GM12891 (cell line): ENCODE measurements at regions not wholly inside any gene's neighbourhood (a gene's known extent, or its start where the extent isn't known, plus 50 kb on each side); places are given as distances from the start of the nearest gene placed in this dataset.
"Not testable (repeated sequence)": the region's sequence is repeated elsewhere in the genome, so short reads cannot be mapped to it uniquely, and the experiment has no call there.

Experiments
- DNase-seq: peaks from one replicate; pipeline ENCODE4 v3.0.0; 2011; ENCODE audit warnings: low spot score; ENCODE audit not compliant: insufficient read length
- FAIRE-seq: peaks from 2 replicates; lab custom pipeline; 2011; peaks lifted over from hg19 to GRCh38; lab: Jason Lieb, UNC
- PAX5 ChIP-seq: IDR thresholded peaks from 2 replicates; pipeline ENCODE4 v1.6.1; 2011; ENCODE audit warnings: low read length, moderate library complexity, mild to moderate bottlenecking; ENCODE audit not compliant: insufficient read depth, severe bottlenecking
- POLR2A ChIP-seq: IDR thresholded peaks from 2 replicates; pipeline ENCODE4 v1.6.1; 2011; ENCODE audit warnings: low read depth, low read length, control low read depth
- POLR2AphosphoS5 ChIP-seq: IDR thresholded peaks from 2 replicates; pipeline ENCODE4 v1.6.1; 2011; ENCODE audit warnings: low read depth, low read length, control low read depth
- POU2F2 ChIP-seq: IDR thresholded peaks from 2 replicates; pipeline ENCODE4 v1.6.1; 2011; ENCODE audit warnings: low read depth, mild to moderate bottlenecking, control low read depth, low read length, moderate library complexity
- SPI1 ChIP-seq: IDR thresholded peaks from 2 replicates; pipeline ENCODE4 v1.6.1; 2011; ENCODE audit warnings: low read depth, low read length, control low read depth
- TAF1 ChIP-seq: IDR thresholded peaks from 2 replicates; pipeline ENCODE4 v1.6.1; 2011; ENCODE audit warnings: low read depth, low read length, control low read depth

DNA sequence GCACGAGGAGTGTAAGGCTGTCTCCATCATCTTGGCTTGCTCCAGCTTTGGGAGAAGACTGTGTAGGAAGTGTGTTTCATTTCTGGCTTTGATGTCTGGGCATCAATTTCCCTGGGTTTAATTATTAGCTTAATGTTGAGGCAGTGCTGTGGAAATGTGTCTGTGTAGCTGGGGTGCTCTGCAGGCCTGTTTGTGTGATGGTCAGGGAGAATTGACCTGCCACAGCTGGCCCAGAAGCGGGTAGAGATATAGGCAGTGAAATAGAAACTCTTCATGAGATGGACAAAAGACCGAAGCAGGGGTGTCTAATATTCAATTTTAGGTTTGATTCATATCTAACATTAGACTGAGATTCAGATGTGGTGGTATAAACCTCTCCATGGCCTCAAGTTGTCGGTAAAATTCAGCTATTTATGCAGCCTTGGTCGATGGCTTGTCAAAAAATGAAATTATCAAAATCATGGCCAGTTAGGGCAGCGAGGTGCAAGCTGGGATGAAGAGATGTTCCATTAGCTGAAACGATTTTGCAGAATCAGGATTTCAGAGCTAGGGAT is 95.3 kb upstream of the SNX9 start:
- DNase-seq (no peak), FAIRE-seq (no peak)
- no peak for TF ChIP-seq TAF1
- TF ChIP-seq POLR2A: no peak
- TF ChIP-seq SPI1: no peak
- TF ChIP-seq PAX5: no peak
- no peak for TF ChIP-seq POLR2AphosphoS5
- no peak for TF ChIP-seq POU2F2

DNA sequence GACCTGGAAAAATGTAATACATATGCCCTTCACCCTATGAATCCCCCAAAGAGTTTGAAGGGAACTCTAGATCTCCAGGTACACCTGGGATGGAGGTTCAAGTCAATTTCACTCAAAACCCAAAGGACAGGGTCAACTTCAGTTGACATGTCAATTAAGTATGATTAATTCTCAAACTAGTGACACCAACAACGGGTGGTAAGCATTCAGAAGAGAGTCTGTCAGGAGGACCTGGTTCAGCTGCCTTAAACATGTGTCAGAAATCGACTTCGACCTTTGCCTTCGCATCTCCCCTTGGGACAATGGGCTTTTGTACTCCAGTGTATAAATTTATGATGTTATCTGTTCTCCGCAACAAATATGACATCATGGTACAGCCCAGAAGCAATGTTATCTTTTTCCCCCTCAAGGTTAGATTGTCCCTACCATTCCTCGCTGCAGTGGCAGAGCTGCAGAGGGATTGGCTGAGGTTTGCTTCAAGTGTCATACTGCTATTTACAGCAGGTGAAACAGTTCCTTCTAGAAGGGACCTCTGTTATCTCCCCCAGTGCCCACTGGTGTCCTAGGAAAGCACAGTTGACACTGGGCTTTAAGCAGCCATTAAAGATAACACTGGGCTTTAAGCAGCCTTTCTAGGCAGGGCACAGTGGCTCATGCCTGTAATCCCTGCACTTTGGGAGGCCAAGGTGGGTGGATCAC is 94.7 kb upstream of the SNX9 start:
- DNase-seq (no peak), FAIRE-seq (no peak)
- TF ChIP-seq POLR2A (no peak), PAX5 (no peak), SPI1 (no peak), POU2F2 (no peak), POLR2AphosphoS5 (no peak), TAF1 (no peak)

DNA sequence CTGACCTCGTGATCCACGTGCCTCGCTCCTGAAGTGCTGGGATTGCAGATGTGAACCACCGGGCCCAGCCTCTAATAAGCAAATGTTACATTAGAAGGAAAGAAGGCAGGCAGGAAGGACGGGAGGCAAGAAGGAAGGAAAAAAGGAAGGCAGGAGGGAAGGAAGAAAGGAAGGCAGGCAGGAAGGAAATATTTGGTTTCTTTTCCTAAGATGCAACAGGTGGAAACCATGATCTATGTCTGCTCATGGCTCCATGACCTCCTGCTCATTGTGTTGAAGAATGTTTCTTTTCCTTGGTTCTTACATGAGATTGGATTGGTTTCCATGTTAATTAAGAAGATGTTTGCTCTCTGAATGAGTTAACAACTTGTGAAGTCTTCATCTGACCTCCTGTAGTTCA is 91.8 kb upstream of the SNX9 start:
- FAIRE-seq (no peak), DNase-seq (no peak)
- TF ChIP-seq TAF1 (no peak), POLR2AphosphoS5 (no peak), SPI1 (no peak), POLR2A (no peak), PAX5 (no peak), POU2F2 (no peak)

DNA sequence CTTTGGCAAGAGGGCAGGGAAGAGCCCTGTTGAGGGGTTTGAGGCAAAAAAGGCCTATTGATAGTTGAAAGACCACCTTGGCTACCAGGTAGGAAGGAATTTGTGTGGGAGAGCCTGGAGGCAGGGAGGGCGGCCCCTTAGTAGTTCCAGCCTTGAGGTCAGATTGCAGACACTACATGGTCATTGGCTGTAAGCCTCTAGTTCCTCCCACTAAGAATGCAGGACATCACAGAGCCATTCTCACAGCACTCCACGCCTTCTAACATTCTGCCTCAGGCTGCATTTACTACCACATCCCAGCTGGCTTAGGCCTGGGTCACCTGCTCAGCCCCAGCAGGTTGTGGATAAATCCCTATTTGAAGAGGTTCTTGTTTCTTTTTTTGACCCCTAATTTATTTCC is 91.0 kb upstream of the SNX9 start:
- FAIRE-seq: no peak
- no peak for TF ChIP-seq TAF1
- no peak for TF ChIP-seq SPI1
- DNase-seq: no peak

DNA sequence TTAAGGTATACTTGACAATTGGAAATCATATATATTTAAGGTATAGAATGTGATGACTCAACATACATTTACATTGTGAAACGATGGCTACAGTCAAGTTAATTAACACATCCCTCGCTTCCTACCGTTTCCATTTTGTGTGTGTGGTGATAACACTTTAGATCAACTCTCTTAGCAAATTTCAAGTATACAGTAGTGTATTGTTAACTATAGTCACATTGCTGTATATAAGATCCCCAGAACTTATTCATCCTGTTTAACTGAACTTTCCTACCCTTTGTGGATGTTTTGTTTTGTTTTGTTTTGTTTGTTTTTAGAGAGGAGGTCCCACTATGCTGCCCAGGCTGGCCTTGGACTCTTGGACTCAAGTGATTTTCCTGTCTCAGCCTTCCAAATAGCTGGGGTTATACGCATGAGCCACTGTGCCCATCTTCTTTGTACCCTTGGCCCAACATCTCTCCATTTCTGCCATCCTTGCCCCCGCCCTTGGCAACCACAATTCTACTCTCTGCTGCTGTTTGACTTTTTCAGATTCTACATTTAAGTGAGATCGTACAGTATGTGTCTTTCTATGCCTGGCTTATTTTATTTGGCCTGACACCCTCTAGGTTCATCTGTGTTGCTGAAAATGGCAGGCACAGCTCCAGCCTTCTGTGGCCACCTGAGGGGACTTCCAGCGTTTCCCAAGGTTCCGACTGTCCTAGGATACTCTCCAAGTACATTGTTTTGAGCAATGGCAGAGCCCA is 90.5 kb upstream of the SNX9 start:
- no peak for DNase-seq
- FAIRE-seq: no peak
- TF ChIP-seq POLR2AphosphoS5 (no peak), SPI1 (no peak), POU2F2 (no peak), POLR2A (no peak), PAX5 (no peak), TAF1 (no peak)

DNA sequence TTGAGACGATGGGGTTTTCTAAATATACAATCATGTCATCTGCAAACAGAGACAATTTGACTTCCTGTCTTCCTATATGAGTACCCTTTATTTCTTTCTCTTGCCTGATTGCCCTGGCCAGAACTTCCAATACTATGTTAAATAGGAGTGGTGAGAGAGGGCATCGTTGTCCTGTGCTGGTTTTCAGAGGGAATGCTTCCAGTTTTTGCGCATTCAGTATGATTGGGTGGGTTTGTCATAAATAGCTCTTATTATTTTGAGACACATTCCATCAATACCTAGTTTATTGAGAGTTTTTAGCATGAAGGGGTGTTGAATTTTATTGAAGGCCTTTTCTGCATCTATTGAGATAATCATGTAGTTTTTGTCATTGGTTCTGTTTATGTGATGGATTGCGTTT is 86.5 kb upstream of the SNX9 start:
- not testable (repeated sequence) for DNase-seq, FAIRE-seq

DNA sequence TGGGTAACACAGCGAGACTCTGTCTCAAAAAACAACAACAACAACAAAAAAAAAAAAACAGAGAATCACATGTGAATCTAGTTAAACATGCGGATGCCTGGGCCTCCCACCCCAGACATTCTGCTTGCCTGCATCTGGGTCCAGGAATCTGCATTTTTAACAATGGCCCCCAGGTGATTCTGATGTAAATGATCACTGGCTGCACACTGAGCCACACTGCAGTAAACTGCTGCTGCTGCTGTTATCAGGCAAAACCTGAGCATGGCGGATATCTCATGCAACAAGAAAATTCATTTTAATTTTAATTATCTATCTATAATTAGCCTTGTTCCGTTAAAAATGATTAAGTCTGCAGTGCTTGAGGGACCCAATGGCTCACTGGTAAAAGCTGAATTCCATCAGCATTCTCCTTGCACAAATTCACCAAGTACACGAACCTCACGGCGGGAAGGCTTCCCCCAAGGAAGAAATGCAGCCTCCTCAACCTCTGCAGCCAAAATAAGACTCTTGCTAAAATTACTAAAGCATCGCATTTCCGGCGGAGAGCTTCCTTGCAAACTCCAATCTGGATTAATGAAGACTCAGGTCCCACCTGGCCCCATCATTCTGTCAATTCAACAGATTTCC is 81.6 kb upstream of the SNX9 start:
- FAIRE-seq (no peak), DNase-seq (no peak)
- TF ChIP-seq SPI1: no peak
- no peak for TF ChIP-seq POU2F2
- TF ChIP-seq PAX5: no peak
- no peak for TF ChIP-seq TAF1
- TF ChIP-seq POLR2A: no peak
- no peak for TF ChIP-seq POLR2AphosphoS5

DNA sequence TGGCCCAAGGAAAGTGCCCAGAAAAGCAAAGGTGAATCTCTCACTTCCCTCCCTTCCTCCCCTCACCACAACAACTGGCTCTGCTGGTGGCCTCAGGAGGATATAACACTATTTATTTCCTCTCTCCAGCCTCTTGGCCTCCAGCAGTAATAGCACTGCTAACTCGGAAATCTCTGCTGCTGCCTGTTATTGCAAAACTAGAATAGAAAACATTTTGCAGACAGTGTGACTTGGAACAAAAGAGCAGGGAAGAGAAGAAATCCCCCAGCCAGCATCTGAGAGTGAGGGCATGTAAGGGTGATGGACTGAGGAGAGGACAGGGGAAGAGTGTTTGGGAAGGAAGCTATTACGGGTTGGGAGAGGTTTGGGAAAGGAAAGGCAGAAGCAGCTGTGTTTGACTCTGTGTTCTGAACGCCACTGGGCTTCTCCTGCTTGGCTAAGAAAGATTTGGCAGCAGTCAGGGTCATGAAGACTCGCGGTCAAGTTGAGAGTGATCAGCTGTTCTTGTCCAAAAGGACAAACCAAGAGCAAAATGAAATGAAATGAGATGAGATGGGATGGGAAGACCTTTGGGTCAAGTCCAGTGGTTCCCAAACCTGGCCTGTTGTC is 81.0 kb upstream of the SNX9 start:
- FAIRE-seq: no peak

DNA sequence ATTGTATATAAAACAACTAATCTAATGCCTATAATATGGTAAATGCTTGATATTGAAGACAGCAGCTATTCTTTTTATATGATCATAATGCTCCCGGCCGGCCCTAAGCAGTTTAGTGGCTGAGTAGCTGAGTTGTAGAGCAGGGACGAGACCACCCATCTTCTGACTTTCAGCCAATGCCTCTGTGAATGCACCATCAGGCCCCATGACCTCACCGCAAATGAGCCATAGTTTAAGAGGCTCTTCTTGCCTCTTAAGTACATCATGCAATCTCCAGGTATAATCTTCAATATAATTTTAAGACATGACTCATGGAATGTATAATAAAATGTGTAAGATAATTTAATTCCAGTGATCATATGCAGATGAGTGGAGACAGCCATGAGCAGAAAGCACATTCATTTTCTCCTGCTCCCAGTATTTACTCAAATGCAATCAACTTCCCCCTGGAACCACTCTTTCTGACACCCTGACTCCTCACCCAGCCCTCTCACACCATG is 78.9 kb upstream of the SNX9 start:
- TF ChIP-seq PAX5: no peak
- no peak for TF ChIP-seq POU2F2
- TF ChIP-seq POLR2AphosphoS5: no peak
- no peak for TF ChIP-seq TAF1
- TF ChIP-seq POLR2A: no peak
- no peak for TF ChIP-seq SPI1
- FAIRE-seq (no peak), DNase-seq (no peak)

More for the DNA sequence above, 81.0 kb upstream of the SNX9 start:
- TF ChIP-seq POLR2A (no peak), TAF1 (no peak), PAX5 (no peak), POU2F2 (no peak), POLR2AphosphoS5 (no peak), SPI1 (no peak)
- no peak for DNase-seq

DNA sequence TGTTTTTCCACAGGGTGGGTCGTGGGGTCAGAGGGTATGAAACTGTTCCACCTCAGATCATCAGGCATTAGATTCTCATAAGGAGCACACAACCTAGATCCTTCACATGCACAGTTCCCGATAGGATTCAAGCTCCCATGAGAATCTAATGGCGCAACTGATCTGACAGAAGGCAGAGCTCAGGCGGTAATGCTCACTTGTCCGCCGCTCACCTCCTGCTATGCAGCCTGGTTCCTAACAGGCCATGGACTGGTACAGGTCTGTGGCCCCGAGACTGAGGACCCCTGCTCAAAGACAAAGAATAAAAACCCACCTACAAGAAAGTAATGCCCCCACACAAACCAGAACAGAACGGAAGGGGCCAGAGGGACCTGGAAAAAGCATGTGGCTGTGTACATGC is 76.1 kb upstream of the SNX9 start:
- TF ChIP-seq TAF1 (no peak), POLR2A (no peak), SPI1 (no peak)
- DNase-seq (no peak), FAIRE-seq (no peak)

DNA sequence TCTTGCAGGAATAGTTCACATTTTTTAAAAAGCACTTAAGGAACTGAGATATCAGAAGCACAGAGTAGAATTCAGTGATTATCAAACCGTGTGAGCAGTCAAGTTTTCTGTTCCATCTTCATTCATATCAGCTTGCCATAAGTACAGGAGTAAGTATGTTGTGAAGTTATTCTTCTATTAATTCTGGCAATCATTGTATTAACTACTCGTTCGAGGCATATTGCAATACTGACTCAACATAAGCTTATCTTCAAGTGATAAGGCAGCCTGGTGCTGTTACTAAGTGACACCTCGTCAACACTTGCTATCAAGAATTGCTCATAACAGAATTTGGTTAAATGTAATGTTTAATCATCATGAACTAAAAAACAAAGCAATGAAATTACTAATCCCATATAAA is 75.7 kb upstream of the SNX9 start:
- DNase-seq: no peak
- no peak for FAIRE-seq
- no peak for TF ChIP-seq POLR2A
- no peak for TF ChIP-seq TAF1
- no peak for TF ChIP-seq POLR2AphosphoS5
- no peak for TF ChIP-seq POU2F2
- TF ChIP-seq PAX5: no peak
- TF ChIP-seq SPI1: no peak
